Subcutaneous abdominal adipose tissue (tissue), 5 donors: ENCODE measurements at regions not wholly inside any gene's neighbourhood (a gene's known extent, or its start where the extent isn't known, plus 50 kb on each side); places are given as distances from the start of the nearest gene placed in this dataset.

Experiments used
- H3K27ac ChIP-seq: one replicate; pipeline ENCODE4 v1.7.0; 2013; ENCODE audit warnings: low read depth, mild to moderate bottlenecking, inconsistent platforms, low read length, moderate library complexity
- H3K27me3 ChIP-seq, 5 donors: one replicate each; pipeline ENCODE4 v1.7.0; 2013; ENCODE audit warnings: low read length in 5 of 5, inconsistent platforms in 1 of 5; ENCODE audit not compliant: control insufficient read depth in 5 of 5, insufficient read depth in 4 of 5
- H3K36me3 ChIP-seq, 5 donors: one replicate each; pipeline ENCODE4 v1.7.0; 2013; ENCODE audit warnings: low read length in 5 of 5; ENCODE audit not compliant: control insufficient read depth in 5 of 5, insufficient read depth in 5 of 5
- H3K4me1 ChIP-seq, 5 donors: one replicate each; pipeline ENCODE4 v1.7.0; 2013; ENCODE audit warnings: low read length in 5 of 5, mild to moderate bottlenecking in 3 of 5, moderate library complexity in 1 of 5; ENCODE audit not compliant: control insufficient read depth in 5 of 5, insufficient read depth in 5 of 5
- H3K4me3 ChIP-seq, 5 donors: one replicate each; pipeline ENCODE4 v1.7.0; 2013; ENCODE audit warnings: low read length in 5 of 5, low read depth in 1 of 5
- H3K9ac ChIP-seq, 5 donors: one replicate each; pipeline ENCODE4 v1.7.0; 2013; ENCODE audit warnings: low read length in 5 of 5, mild to moderate bottlenecking in 4 of 5, moderate library complexity in 3 of 5
- H3K9me3 ChIP-seq, 5 donors: one replicate each; pipeline ENCODE4 v1.7.0; 2013; ENCODE audit warnings: low read length in 5 of 5; ENCODE audit not compliant: control insufficient read depth in 5 of 5
- donor health status: healthy.
- donor health status: healthy.
- donor health status: healthy.
- donor health status: healthy.
- donor health status: healthy.

- H3K9ac ChIP-seq: no peak overlapping the region
- no peaks in the 10 kb centered on the region for H3K9me3 ChIP-seq
- no peak overlapping the region for H3K27ac ChIP-seq
- H3K4me3 ChIP-seq: no peak overlapping the region
- H3K27me3 ChIP-seq: peaks cover 0 to 3% (median 0%) of the 10 kb centered on the region in 5 donors
- H3K36me3 ChIP-seq: no peaks in the 10 kb centered on the region
- H3K4me1 ChIP-seq: peaks cover 0 to 26% (median 5%) of the 10 kb centered on the region in 5 donors
Observed at GRCh38 chr5:60519372-60519771, 180.6 kb downstream of the DEPDC1B start.

- Histone ChIP-seq H3K27ac (no peak overlapping the region), H3K4me3 (no peak overlapping the region), H3K4me1 (peaks cover 0 to 21% (median 5%) of the 10 kb centered on the region in 5 donors), H3K9ac (no peak overlapping the region), H3K9me3 (no peaks in the 10 kb centered on the region), H3K27me3 (peaks cover 0 to 3% (median 0%) of the 10 kb centered on the region in 5 donors), H3K36me3 (no peaks in the 10 kb centered on the region)
Observed at GRCh38 chr5:60517850-60518249, 182.1 kb downstream of the DEPDC1B start.

- no peak overlapping the region for H3K9ac ChIP-seq
- H3K27ac ChIP-seq: no peak overlapping the region
- no peaks in the 10 kb centered on the region for H3K36me3 ChIP-seq
- H3K9me3 ChIP-seq: no peaks in the 10 kb centered on the region
- H3K4me1 ChIP-seq: peaks cover 0 to 14% (median 5%) of the 10 kb centered on the region in 5 donors
- no peak overlapping the region for H3K4me3 ChIP-seq
- H3K27me3 ChIP-seq: peaks cover 0 to 3% (median 0%) of the 10 kb centered on the region in 5 donors
Observed at GRCh38 chr5:60517094-60517694, 182.8 kb downstream of the DEPDC1B start.

GRCh38 chr5:60516688-60517087, 183.3 kb downstream of the DEPDC1B start:
- Histone ChIP-seq H3K27me3 (peaks cover 0 to 3% (median 0%) of the 10 kb centered on the region in 5 donors), H3K36me3 (no peaks in the 10 kb centered on the region), H3K4me3 (no peak overlapping the region), H3K9me3 (no peaks in the 10 kb centered on the region), H3K9ac (no peak overlapping the region), H3K4me1 (peaks cover 0 to 10% (median 5%) of the 10 kb centered on the region in 5 donors), H3K27ac (no peak overlapping the region)

GRCh38 chr5:60514152-60514551, 185.8 kb downstream of the DEPDC1B start:
- Histone ChIP-seq H3K4me1 (peaks cover 0 to 3% (median 0%) of the 10 kb centered on the region in 5 donors), H3K4me3 (no peak overlapping the region), H3K27ac (no peak overlapping the region)

GRCh38 chr5:60512117-60512516, 187.8 kb downstream of the DEPDC1B start:
- H3K4me3 ChIP-seq: no peak overlapping the region
- H3K9ac ChIP-seq: no peak overlapping the region
- H3K9me3 ChIP-seq: no peaks in the 10 kb centered on the region
- H3K27me3 ChIP-seq: no peaks in the 10 kb centered on the region
- peaks cover 0 to 3% (median 0%) of the 10 kb centered on the region in 5 donors for H3K4me1 ChIP-seq
- H3K27ac ChIP-seq: no peak overlapping the region
- H3K36me3 ChIP-seq: no peaks in the 10 kb centered on the region

More at GRCh38 chr5:60514152-60514551, 185.8 kb downstream of the DEPDC1B start:
- H3K36me3 ChIP-seq: no peaks in the 10 kb centered on the region
- no peaks in the 10 kb centered on the region for H3K9me3 ChIP-seq
- peaks cover 0 to 3% (median 0%) of the 10 kb centered on the region in 5 donors for H3K27me3 ChIP-seq
- no peak overlapping the region for H3K9ac ChIP-seq

- Histone ChIP-seq H3K9ac (no peak overlapping the region), H3K4me3 (no peak overlapping the region), H3K9me3 (no peaks in the 10 kb centered on the region), H3K36me3 (no peaks in the 10 kb centered on the region), H3K27me3 (no peaks in the 10 kb centered on the region), H3K27ac (no peak overlapping the region), H3K4me1 (peaks cover 0 to 3% (median 0%) of the 10 kb centered on the region in 5 donors)
Observed at GRCh38 chr5:60510663-60511062, 189.3 kb downstream of the DEPDC1B start.

GRCh38 chr5:60510049-60510448, 189.9 kb downstream of the DEPDC1B start:
- Histone ChIP-seq H3K4me3 (no peak overlapping the region), H3K9me3 (no peaks in the 10 kb centered on the region), H3K27me3 (no peaks in the 10 kb centered on the region), H3K27ac (no peak overlapping the region), H3K36me3 (no peaks in the 10 kb centered on the region), H3K9ac (no peak overlapping the region), H3K4me1 (peaks cover 0 to 3% (median 0%) of the 10 kb centered on the region in 5 donors)

- Histone ChIP-seq H3K27me3 (no peaks in the 10 kb centered on the region), H3K4me1 (peaks cover 0 to 3% (median 0%) of the 10 kb centered on the region in 5 donors), H3K27ac (no peak overlapping the region), H3K9me3 (no peaks in the 10 kb centered on the region), H3K9ac (no peak overlapping the region), H3K36me3 (no peaks in the 10 kb centered on the region), H3K4me3 (no peak overlapping the region)
Observed at GRCh38 chr5:60509519-60509918, 190.4 kb downstream of the DEPDC1B start.

- Histone ChIP-seq H3K27me3 (no peaks in the 10 kb centered on the region), H3K4me3 (no peak overlapping the region), H3K9ac (no peak overlapping the region), H3K27ac (no peak overlapping the region), H3K4me1 (peaks cover 0 to 4% (median 0%) of the 10 kb centered on the region in 5 donors), H3K36me3 (no peaks in the 10 kb centered on the region), H3K9me3 (no peaks in the 10 kb centered on the region)
Observed at GRCh38 chr5:60507687-60508086, 192.3 kb downstream of the DEPDC1B start.
